CD4-positive, alpha-beta T cell (primary cell): ENCODE measurements at regions not wholly inside any gene's neighbourhood (a gene's known extent, or its start where the extent isn't known, plus 50 kb on each side); places are given as distances from the start of the nearest gene placed in this dataset.

ENCODE experiments used
- ATAC-seq: fragments of 200-7000 bp; cut with Tn5 transposase; one replicate; pipeline ENCODE4 v1.10.0; 2022; ENCODE audit warnings: mild to moderate bottlenecking; ENCODE audit not compliant: poor library complexity
- CTCF ChIA-PET: fragments of 350-600 bp; sonication (Branson Sonifier 250); formaldehyde crosslinking; loops from one replicate; lab custom pipeline; 2021; ENCODE audit warnings: antibody characterized with exemption, inconsistent platforms; lab: Charles Lee
- POLR2A ChIA-PET: fragments of 350-600 bp; sonication (Branson Sonifier 250); formaldehyde crosslinking; loops from one replicate; lab custom pipeline; 2021; ENCODE audit warnings: antibody characterized with exemption, inconsistent platforms; lab: Charles Lee
- DNase-seq, 14 experiments: peaks; one replicate each; pipeline ENCODE4 v3.0.0-alpha.2; 2013 to 2020; ENCODE audit warnings: mixed read lengths in 2 of 14
- H3K27ac ChIP-seq, 2 donors: one replicate each; pipeline versions ENCODE4 v1.5.1 to v1.7.0; 2013; ENCODE audit warnings: low read length in 2 of 2, low read depth in 1 of 2, mild to moderate bottlenecking in 1 of 2
- H3K27me3 ChIP-seq, 2 experiments: 1 replicate in 1 of 2; 2 replicates in 1 of 2; pipeline versions ENCODE4 v1.6.1 to v1.7.0; 2013; ENCODE audit warnings: low read length in 2 of 2, control low read depth in 1 of 2, mild to moderate bottlenecking in 1 of 2, moderate library complexity in 1 of 2; ENCODE audit not compliant: insufficient read depth in 2 of 2, control insufficient read depth in 1 of 2
- H3K36me3 ChIP-seq: one replicate; pipeline ENCODE4 v1.6.1; 2013; ENCODE audit warnings: low read length, control low read depth; ENCODE audit not compliant: insufficient read depth
- H3K4me1 ChIP-seq: one replicate; pipeline ENCODE4 v1.6.1; 2013; ENCODE audit warnings: low read length, control low read depth; ENCODE audit not compliant: insufficient read depth
- H3K4me3 ChIP-seq: one replicate; pipeline ENCODE4 v1.5.1; 2013; ENCODE audit warnings: mild to moderate bottlenecking, low read length, moderate library complexity
- H3K9me3 ChIP-seq, 2 experiments: 1 replicate in 1 of 2; 2 replicates in 1 of 2; pipeline versions ENCODE4 v1.6.1 to v1.7.0; 2013; ENCODE audit warnings: low read length in 2 of 2, mild to moderate bottlenecking in 2 of 2, control low read depth in 1 of 2, moderate library complexity in 1 of 2; ENCODE audit not compliant: control insufficient read depth in 1 of 2, insufficient read depth in 1 of 2
- H3K27ac Mint-ChIP-seq: one replicate; pipeline ENCODE4 v1.8.0; 2020; ENCODE audit warnings: mixed read lengths
- H3K27me3 Mint-ChIP-seq: one replicate; pipeline ENCODE4 v1.8.0; 2021; ENCODE audit warnings: mixed read lengths
- H3K36me3 Mint-ChIP-seq: one replicate; pipeline ENCODE4 v1.8.0; 2021; ENCODE audit warnings: low read depth, mixed read lengths
- H3K4me1 Mint-ChIP-seq: one replicate; pipeline ENCODE4 v1.8.0; 2021; ENCODE audit warnings: low read depth, mixed read lengths
- H3K4me3 Mint-ChIP-seq: one replicate; pipeline ENCODE4 v1.8.0; 2020; ENCODE audit warnings: mild to moderate bottlenecking, mixed read lengths
- H3K9me3 Mint-ChIP-seq: one replicate; pipeline ENCODE4 v1.8.0; 2020; ENCODE audit warnings: mixed read lengths
- intact Hi-C, 2 experiments: fragments of 100-400 bp; cut with DNase I in 1 of 2; cut with micrococcal nuclease in 1 of 2; formaldehyde crosslinking; loops; one replicate each; pipeline versions ENCODE4 v1.15.1 to v1.9.0; 2023 to 2025; cut with DNase I, micrococcal nuclease
- TF ChIP-seq, protein P1 (sequence below): fragments of 200-600 bp; IDR thresholded peaks from one replicate; pipeline ENCODE4 v1.8.0; 2022; ENCODE audit warnings: antibody characterized with exemption, mild to moderate bottlenecking

DNA sequence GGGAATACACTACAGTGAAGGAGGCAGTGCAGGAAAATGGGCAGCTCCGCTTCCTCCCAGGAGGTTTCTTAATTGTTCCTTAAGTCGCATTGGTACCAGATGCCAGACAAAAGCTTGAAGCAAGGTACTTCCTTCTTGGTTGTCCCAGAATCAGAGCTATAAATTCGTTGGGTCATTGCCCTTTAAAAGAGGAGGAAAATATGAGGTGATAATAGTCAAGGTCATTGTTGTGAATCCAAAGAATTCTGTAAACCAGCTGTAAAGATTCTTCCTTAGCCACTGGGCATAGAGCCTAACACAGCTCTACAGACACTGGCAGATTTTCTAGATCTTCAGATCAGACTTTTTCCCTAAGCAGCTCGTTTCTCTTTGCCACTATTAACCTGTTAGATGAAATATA, 444.1 kb upstream of the TLE4 start:
- no peak overlapping the region for H3K27ac Mint-ChIP-seq
- POLR2A ChIA-PET, result no interaction called here
- no peak overlapping the region for H3K4me3 ChIP-seq
- H3K9me3 ChIP-seq, result no peaks in the 10 kb centered on the region
- peaks cover 1% of the 10 kb centered on the region for H3K9me3 Mint-ChIP-seq
- intact Hi-C loops, result no loop called here
- H3K4me1 ChIP-seq, result no peaks in the 10 kb centered on the region
- CTCF ChIA-PET, result no interaction called here
- no peaks in the 10 kb centered on the region for H3K36me3 Mint-ChIP-seq
- H3K27me3 ChIP-seq, result no peaks in the 10 kb centered on the region
- ATAC-seq (no peak), DNase-seq (no peak)
- no peaks in the 10 kb centered on the region for H3K36me3 ChIP-seq
- TF ChIP-seq, protein P1, sequence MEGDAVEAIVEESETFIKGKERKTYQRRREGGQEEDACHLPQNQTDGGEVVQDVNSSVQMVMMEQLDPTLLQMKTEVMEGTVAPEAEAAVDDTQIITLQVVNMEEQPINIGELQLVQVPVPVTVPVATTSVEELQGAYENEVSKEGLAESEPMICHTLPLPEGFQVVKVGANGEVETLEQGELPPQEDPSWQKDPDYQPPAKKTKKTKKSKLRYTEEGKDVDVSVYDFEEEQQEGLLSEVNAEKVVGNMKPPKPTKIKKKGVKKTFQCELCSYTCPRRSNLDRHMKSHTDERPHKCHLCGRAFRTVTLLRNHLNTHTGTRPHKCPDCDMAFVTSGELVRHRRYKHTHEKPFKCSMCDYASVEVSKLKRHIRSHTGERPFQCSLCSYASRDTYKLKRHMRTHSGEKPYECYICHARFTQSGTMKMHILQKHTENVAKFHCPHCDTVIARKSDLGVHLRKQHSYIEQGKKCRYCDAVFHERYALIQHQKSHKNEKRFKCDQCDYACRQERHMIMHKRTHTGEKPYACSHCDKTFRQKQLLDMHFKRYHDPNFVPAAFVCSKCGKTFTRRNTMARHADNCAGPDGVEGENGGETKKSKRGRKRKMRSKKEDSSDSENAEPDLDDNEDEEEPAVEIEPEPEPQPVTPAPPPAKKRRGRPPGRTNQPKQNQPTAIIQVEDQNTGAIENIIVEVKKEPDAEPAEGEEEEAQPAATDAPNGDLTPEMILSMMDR, result no peak
- H3K4me1 Mint-ChIP-seq, result no peaks in the 10 kb centered on the region
- H3K27me3 Mint-ChIP-seq, result no peaks in the 10 kb centered on the region
- no peak overlapping the region for H3K27ac ChIP-seq
- no peak overlapping the region for H3K4me3 Mint-ChIP-seq

DNA sequence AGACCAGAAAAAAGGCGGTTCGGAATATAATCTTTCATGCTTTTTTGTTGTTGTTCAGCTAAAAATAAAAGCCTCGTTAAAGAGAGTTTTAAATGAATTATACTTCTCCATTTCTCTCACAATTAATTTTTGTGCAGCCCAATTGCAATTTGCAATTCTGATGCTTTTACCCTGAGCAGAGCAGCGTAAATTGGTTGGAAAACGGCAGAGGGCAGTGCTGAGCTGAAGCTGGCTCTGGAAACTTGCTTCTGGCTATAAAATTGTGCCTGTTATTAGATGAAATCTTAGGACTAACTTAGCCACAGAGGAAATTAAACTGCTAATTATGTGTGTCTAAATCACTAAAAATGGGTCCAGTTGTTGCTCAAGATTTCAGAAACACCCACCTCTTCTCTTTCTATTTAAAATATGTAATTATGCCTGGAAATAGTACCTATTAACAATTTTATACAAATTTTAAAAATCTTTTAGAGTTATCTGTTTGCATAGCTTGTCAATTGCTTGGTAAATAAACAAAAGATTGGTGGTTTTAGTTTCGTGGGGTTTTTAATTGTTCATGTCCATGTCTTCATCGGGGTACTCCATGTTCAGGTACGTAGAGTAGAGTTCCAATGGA, 441.8 kb upstream of the TLE4 start:
- H3K4me3 ChIP-seq, result no peak overlapping the region
- Mint-ChIP-seq H3K9me3 (no peaks in the 10 kb centered on the region), H3K4me1 (no peaks in the 10 kb centered on the region), H3K36me3 (no peaks in the 10 kb centered on the region), H3K27ac (no peak overlapping the region), H3K4me3 (no peak overlapping the region), H3K27me3 (no peaks in the 10 kb centered on the region)
- H3K4me1 ChIP-seq, result no peaks in the 10 kb centered on the region
- ChIA-PET CTCF (no interaction called here), POLR2A (no interaction called here)
- H3K9me3 ChIP-seq, result no peaks in the 10 kb centered on the region
- TF ChIP-seq, protein P1, result peak; percentile 29
- ATAC-seq (no peak), DNase-seq (peak in 3 of 14 experiments; percentile 8 to 12 (median 11))
- intact Hi-C loops, result no loop called here
- H3K27ac ChIP-seq, result no peak overlapping the region
- H3K27me3 ChIP-seq, result no peaks in the 10 kb centered on the region
- no peaks in the 10 kb centered on the region for H3K36me3 ChIP-seq

DNA sequence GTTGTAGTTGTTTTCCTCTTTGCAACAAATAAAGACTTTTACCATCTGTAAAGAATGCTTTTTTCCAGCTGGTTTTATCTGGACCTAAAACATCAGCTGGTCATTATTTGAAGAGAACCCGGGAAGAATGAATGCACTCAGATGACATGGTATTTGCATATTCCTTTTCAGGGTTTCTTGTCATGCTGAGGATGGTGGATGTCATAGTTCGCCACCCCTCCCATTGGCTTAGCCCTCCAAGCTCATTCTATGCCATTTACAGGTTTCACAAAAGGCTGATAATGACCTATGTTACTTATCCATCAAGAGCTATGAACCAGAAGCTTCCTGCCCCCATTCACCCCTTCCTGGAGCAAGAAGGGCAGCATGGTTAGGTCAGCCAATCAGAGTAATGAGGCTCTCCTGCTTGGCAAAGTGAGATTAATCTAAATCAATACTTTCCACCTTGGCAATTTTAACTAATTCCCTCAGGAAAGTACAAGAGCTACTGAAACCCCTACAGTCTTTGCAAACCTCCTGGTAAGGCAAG, 440.5 kb upstream of the TLE4 start:
- Mint-ChIP-seq H3K36me3 (no peaks in the 10 kb centered on the region), H3K27me3 (no peaks in the 10 kb centered on the region), H3K9me3 (no peaks in the 10 kb centered on the region), H3K4me1 (no peaks in the 10 kb centered on the region), H3K4me3 (no peak overlapping the region), H3K27ac (no peak overlapping the region)
- CTCF ChIA-PET, result no interaction called here
- Histone ChIP-seq H3K4me3 (no peak overlapping the region), H3K4me1 (no peaks in the 10 kb centered on the region), H3K27me3 (no peaks in the 10 kb centered on the region), H3K36me3 (no peaks in the 10 kb centered on the region), H3K9me3 (no peaks in the 10 kb centered on the region), H3K27ac (no peak overlapping the region)
- no peak for ATAC-seq
- no peak for DNase-seq
- intact Hi-C loops, result no loop called here
- POLR2A ChIA-PET, result no interaction called here
- TF ChIP-seq, protein P1, result no peak
